ENCODE measurements at regions not wholly inside any gene's neighbourhood (a gene's known extent, or its start where the extent isn't known, plus 50 kb on each side); places are given as distances from the start of the nearest gene placed in this dataset.

GRCh38 chr6:141351721-141352120 lies 781.0 kb upstream of the GJE1 start:
- TF ChIP-seq CTCF (IDR thresholded peaks at IDR 0.05) (no peak), POLR2A (IDR thresholded peaks at IDR 0.05) (no peak)
